HEK293 (cell line): ENCODE measurements at regions not wholly inside any gene's neighbourhood (a gene's known extent, or its start where the extent isn't known, plus 50 kb on each side); places are given as distances from the start of the nearest gene placed in this dataset.

Source experiments
- CTCF ChIA-PET: fragments of 350-600 bp; formaldehyde crosslinking; extraction: SDS; loops from one replicate; lab custom pipeline; 2021; ENCODE audit warnings: antibody characterized with exemption; lab: Yijun Ruan, JAX
- POLR2A ChIA-PET: fragments of 300-600 bp; formaldehyde crosslinking; extraction: SDS; loops from one replicate; lab custom pipeline; 2020; ENCODE audit warnings: antibody characterized with exemption, inconsistent platforms; lab: Yijun Ruan, JAX
- H3K27ac ChIP-seq: fragments of 200-500 bp; sonication (Bioruptor generic); 2 replicates; pipeline ENCODE4 v1.5.1; 2014; ENCODE audit warnings: low read depth, low read length, control low read depth, inconsistent platforms; ENCODE audit errors: extremely low read depth
- H3K36me3 ChIP-seq, 2 experiments: fragments of 200-500 bp in 1 of 2; sonication (Bioruptor generic) in 1 of 2; 1 replicate in 1 of 2; 2 replicates in 1 of 2; pipeline ENCODE4 v1.5.1; 2014 to 2017; ENCODE audit warnings: inconsistent platforms in 2 of 2, low read length in 2 of 2; ENCODE audit not compliant: control insufficient read depth in 2 of 2, insufficient read depth in 1 of 2
- H3K4me1 ChIP-seq: fragments of 200-500 bp; sonication (Bioruptor generic); 2 replicates; pipeline ENCODE4 v1.5.1; 2014; ENCODE audit warnings: mild to moderate bottlenecking, low read length, inconsistent platforms; ENCODE audit not compliant: control insufficient read depth, insufficient read depth
- H3K4me3 ChIP-seq: 2 replicates; pipeline ENCODE4 v1.5.1; 2011; ENCODE audit warnings: low read depth, mild to moderate bottlenecking, control low read depth, low read length, moderate library complexity
- H3K9me3 ChIP-seq: fragments of 200-500 bp; sonication (Bioruptor generic); 2 replicates; pipeline ENCODE4 v1.5.1; 2014; ENCODE audit warnings: low read depth, low read length, inconsistent platforms; ENCODE audit not compliant: control insufficient read depth, insufficient read depth
- BCL11B ChIP-seq: fragments of 450-650 bp; formaldehyde crosslinking; IDR thresholded peaks from 2 replicates; pipeline ENCODE4 v1.5.1; 2016; ENCODE audit warnings: low read depth, missing biosample characterization, missing genetic modification characterization
- KLF9 ChIP-seq: fragments of 450-650 bp; formaldehyde crosslinking; IDR thresholded peaks from 2 replicates; pipeline ENCODE4 v1.5.1; 2016; ENCODE audit warnings: missing biosample characterization, missing genetic modification characterization, low read depth
- ZNF10 ChIP-seq: fragments of 450-650 bp; formaldehyde crosslinking; IDR thresholded peaks from 2 replicates; pipeline ENCODE4 v1.5.1; 2017; ENCODE audit warnings: missing biosample characterization, missing genetic modification characterization
- ZNF155 ChIP-seq: fragments of 450-650 bp; formaldehyde crosslinking; IDR thresholded peaks from 2 replicates; pipeline ENCODE4 v1.5.1; 2016; ENCODE audit warnings: missing biosample characterization, missing genetic modification characterization
- ZNF2 ChIP-seq: fragments of 450-650 bp; formaldehyde crosslinking; IDR thresholded peaks from 2 replicates; pipeline ENCODE4 v1.5.1; 2016; ENCODE audit warnings: missing biosample characterization, missing genetic modification characterization
- ZNF223 ChIP-seq: fragments of 450-650 bp; formaldehyde crosslinking; IDR thresholded peaks from 2 replicates; pipeline ENCODE4 v1.5.1; 2016; ENCODE audit warnings: missing biosample characterization, missing genetic modification characterization
- ZNF239 ChIP-seq: fragments of 450-650 bp; formaldehyde crosslinking; IDR thresholded peaks from 2 replicates; pipeline ENCODE4 v1.5.1; 2016; ENCODE audit warnings: missing biosample characterization, missing genetic modification characterization
- ZNF292 ChIP-seq: fragments of 450-650 bp; formaldehyde crosslinking; IDR thresholded peaks from 2 replicates; pipeline ENCODE4 v1.5.1; 2016; ENCODE audit warnings: low read depth, missing biosample characterization, missing genetic modification characterization, borderline replicate concordance
- ZNF423 ChIP-seq: fragments of 450-650 bp; formaldehyde crosslinking; IDR thresholded peaks from 2 replicates; pipeline ENCODE4 v1.5.1; 2016; ENCODE audit warnings: missing biosample characterization, missing genetic modification characterization
- ZNF473 ChIP-seq: fragments of 450-650 bp; formaldehyde crosslinking; IDR thresholded peaks from 2 replicates; pipeline ENCODE4 v1.5.1; 2017; ENCODE audit warnings: missing biosample characterization, missing genetic modification characterization
- ZNF510 ChIP-seq: fragments of 450-650 bp; formaldehyde crosslinking; IDR thresholded peaks from 2 replicates; pipeline ENCODE4 v1.5.1; 2018; ENCODE audit warnings: mild to moderate bottlenecking, missing genetic modification characterization, missing biosample characterization; ENCODE audit not compliant: insufficient replicate concordance
- ZNF544 ChIP-seq: fragments of 450-650 bp; formaldehyde crosslinking; IDR thresholded peaks from 2 replicates; pipeline ENCODE4 v1.5.0; 2017; ENCODE audit warnings: missing biosample characterization, missing genetic modification characterization
- ZNF558 ChIP-seq: fragments of 450-650 bp; formaldehyde crosslinking; IDR thresholded peaks from 2 replicates; pipeline ENCODE4 v1.5.1; 2016; ENCODE audit warnings: missing biosample characterization, missing genetic modification characterization
- ZNF560 ChIP-seq: fragments of 450-650 bp; formaldehyde crosslinking; IDR thresholded peaks from 2 replicates; pipeline ENCODE4 v1.5.1; 2017; ENCODE audit warnings: missing biosample characterization, missing genetic modification characterization, borderline replicate concordance
- ZNF670 ChIP-seq: fragments of 450-650 bp; formaldehyde crosslinking; IDR thresholded peaks from 2 replicates; pipeline ENCODE4 v1.5.1; 2016; ENCODE audit warnings: missing biosample characterization, missing genetic modification characterization, low read depth
- ZNF707 ChIP-seq: fragments of 450-650 bp; formaldehyde crosslinking; IDR thresholded peaks from 2 replicates; pipeline ENCODE4 v1.5.1; 2016; ENCODE audit warnings: missing biosample characterization, missing genetic modification characterization
- ZNF776 ChIP-seq: fragments of 450-650 bp; formaldehyde crosslinking; IDR thresholded peaks from 2 replicates; pipeline ENCODE4 v1.5.0; 2017; ENCODE audit warnings: missing biosample characterization, missing genetic modification characterization, borderline replicate concordance
- ZNF785 ChIP-seq: fragments of 450-650 bp; formaldehyde crosslinking; IDR thresholded peaks from 2 replicates; pipeline ENCODE4 v1.5.1; 2016; ENCODE audit warnings: missing biosample characterization, missing genetic modification characterization
- ZNF792 ChIP-seq: fragments of 450-650 bp; formaldehyde crosslinking; IDR thresholded peaks from 2 replicates; pipeline ENCODE4 v1.5.1; 2016; ENCODE audit warnings: missing biosample characterization, missing genetic modification characterization
- TF ChIP-seq, protein P1 (sequence below): fragments of 450-650 bp; formaldehyde crosslinking; IDR thresholded peaks from 2 replicates; pipeline ENCODE4 v1.5.1; 2016; ENCODE audit warnings: missing biosample characterization, missing genetic modification characterization
- TF ChIP-seq, protein P2 (sequence below): fragments of 450-650 bp; formaldehyde crosslinking; IDR thresholded peaks from 2 replicates; pipeline ENCODE4 v1.5.1; 2016; ENCODE audit warnings: missing biosample characterization, missing genetic modification characterization
- TF ChIP-seq, protein P3 (sequence below): fragments of 450-650 bp; formaldehyde crosslinking; conservative IDR thresholded peaks from 2 replicates; pipeline ENCODE4 v1.5.1; 2016; ENCODE audit warnings: low read depth, missing biosample characterization, missing genetic modification characterization
- TF ChIP-seq, protein P4 (sequence below): fragments of 450-650 bp; formaldehyde crosslinking; IDR thresholded peaks from 2 replicates; pipeline ENCODE4 v1.5.1; 2016; ENCODE audit warnings: missing biosample characterization, missing genetic modification characterization
- TF ChIP-seq, protein P5 (sequence below): fragments of 450-650 bp; formaldehyde crosslinking; IDR thresholded peaks from 2 replicates; pipeline ENCODE4 v1.5.1; 2017; ENCODE audit warnings: missing biosample characterization, missing genetic modification characterization

DNA sequence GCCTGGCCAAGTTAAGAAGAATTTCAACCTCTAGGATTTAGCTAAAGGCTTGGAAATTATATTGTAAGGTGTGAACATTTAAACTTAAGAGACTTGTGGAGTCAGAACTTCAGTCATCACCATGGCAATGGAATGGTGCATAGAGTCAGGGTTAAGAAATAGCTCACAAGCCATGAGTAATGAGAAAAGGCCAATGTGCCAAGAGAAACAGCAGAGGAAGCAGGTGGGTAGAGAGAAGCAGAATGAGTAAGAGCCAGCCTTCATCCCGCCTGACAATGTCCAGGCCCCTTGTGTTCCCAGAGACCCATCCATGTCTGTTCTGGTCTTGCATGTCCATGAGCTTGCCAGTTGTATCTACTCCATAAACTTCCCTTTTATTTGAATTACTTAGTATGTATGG, 62.6 kb upstream of the TBX20 start:
- Histone ChIP-seq H3K4me3 (no peak overlapping the region), H3K27ac (no peak overlapping the region), H3K36me3 (no peaks in the 10 kb centered on the region), H3K9me3 (no peaks in the 10 kb centered on the region), H3K4me1 (no peaks in the 10 kb centered on the region)
- TF ChIP-seq ZNF785 (tag by site-specific recombination) (no peak), ZNF2 (tag by site-specific recombination) (no peak), ZNF10 (tag by site-specific recombination) (no peak), KLF9 (tag by site-specific recombination) (no peak), ZNF558 (tag by site-specific recombination) (no peak), ZNF792 (tag by site-specific recombination) (no peak), ZNF544 (tag by site-specific recombination) (no peak)
- TF ChIP-seq, protein P1, sequence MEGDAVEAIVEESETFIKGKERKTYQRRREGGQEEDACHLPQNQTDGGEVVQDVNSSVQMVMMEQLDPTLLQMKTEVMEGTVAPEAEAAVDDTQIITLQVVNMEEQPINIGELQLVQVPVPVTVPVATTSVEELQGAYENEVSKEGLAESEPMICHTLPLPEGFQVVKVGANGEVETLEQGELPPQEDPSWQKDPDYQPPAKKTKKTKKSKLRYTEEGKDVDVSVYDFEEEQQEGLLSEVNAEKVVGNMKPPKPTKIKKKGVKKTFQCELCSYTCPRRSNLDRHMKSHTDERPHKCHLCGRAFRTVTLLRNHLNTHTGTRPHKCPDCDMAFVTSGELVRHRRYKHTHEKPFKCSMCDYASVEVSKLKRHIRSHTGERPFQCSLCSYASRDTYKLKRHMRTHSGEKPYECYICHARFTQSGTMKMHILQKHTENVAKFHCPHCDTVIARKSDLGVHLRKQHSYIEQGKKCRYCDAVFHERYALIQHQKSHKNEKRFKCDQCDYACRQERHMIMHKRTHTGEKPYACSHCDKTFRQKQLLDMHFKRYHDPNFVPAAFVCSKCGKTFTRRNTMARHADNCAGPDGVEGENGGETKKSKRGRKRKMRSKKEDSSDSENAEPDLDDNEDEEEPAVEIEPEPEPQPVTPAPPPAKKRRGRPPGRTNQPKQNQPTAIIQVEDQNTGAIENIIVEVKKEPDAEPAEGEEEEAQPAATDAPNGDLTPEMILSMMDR (tag by site-specific recombination), result no peak
- TF ChIP-seq, protein P2, sequence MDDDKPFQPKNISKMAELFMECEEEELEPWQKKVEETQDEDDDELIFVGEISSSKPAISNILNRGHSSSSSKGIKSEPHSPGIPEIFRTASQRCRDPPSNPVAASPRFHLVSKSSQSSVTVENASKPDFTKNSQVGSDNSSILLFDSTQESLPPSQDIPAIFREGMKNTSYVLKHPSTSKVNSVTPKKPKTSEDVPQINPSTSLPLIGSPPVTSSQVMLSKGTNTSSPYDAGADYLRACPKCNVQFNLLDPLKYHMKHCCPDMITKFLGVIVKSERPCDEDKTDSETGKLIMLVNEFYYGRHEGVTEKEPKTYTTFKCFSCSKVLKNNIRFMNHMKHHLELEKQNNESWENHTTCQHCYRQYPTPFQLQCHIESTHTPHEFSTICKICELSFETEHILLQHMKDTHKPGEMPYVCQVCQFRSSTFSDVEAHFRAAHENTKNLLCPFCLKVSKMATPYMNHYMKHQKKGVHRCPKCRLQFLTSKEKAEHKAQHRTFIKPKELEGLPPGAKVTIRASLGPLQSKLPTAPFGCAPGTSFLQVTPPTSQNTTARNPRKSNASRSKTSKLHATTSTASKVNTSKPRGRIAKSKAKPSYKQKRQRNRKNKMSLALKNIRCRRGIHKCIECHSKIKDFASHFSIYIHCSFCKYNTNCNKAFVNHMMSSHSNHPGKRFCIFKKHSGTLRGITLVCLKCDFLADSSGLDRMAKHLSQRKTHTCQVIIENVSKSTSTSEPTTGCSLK (tag by site-specific recombination), result no peak
- POLR2A ChIA-PET, result no interaction called here
- CTCF ChIA-PET, result no interaction called here

DNA sequence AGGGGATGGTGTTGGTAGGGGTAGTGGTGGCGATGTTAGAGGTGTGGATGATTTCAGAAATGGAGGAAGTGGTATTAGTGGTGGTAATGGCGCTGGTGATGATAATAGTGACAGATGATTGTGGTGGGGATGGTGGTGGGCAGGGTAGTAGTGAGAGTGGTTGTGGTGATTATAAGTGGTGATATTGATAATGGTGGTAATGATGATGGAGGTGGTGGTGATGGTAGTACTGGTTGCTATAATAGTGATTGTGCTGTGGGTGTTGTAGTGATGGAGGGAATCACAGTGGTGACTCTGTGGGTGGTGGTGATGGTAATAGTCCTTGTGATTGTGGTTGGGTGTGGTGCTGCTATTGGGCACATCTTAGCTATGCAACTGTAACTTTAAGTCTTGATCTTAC, 61.6 kb upstream of the TBX20 start:
- H3K36me3 ChIP-seq, result no peaks in the 10 kb centered on the region
- ChIA-PET CTCF (no interaction called here), POLR2A (no interaction called here)
- TF ChIP-seq ZNF510 (tag by site-specific recombination) (no peak), ZNF239 (no peak), ZNF670 (tag by site-specific recombination) (no peak), ZNF423 (no peak), ZNF707 (tag by site-specific recombination) (no peak), BCL11B (tag by site-specific recombination) (no peak), ZNF155 (tag by site-specific recombination) (no peak), ZNF560 (tag by site-specific recombination) (no peak), ZNF223 (tag by site-specific recombination) (no peak), ZNF776 (tag by site-specific recombination) (no peak), ZNF292 (tag by site-specific recombination) (no peak), ZNF473 (tag by site-specific recombination) (no peak), ZNF2 (tag by site-specific recombination) (no peak)
- TF ChIP-seq, protein P3, sequence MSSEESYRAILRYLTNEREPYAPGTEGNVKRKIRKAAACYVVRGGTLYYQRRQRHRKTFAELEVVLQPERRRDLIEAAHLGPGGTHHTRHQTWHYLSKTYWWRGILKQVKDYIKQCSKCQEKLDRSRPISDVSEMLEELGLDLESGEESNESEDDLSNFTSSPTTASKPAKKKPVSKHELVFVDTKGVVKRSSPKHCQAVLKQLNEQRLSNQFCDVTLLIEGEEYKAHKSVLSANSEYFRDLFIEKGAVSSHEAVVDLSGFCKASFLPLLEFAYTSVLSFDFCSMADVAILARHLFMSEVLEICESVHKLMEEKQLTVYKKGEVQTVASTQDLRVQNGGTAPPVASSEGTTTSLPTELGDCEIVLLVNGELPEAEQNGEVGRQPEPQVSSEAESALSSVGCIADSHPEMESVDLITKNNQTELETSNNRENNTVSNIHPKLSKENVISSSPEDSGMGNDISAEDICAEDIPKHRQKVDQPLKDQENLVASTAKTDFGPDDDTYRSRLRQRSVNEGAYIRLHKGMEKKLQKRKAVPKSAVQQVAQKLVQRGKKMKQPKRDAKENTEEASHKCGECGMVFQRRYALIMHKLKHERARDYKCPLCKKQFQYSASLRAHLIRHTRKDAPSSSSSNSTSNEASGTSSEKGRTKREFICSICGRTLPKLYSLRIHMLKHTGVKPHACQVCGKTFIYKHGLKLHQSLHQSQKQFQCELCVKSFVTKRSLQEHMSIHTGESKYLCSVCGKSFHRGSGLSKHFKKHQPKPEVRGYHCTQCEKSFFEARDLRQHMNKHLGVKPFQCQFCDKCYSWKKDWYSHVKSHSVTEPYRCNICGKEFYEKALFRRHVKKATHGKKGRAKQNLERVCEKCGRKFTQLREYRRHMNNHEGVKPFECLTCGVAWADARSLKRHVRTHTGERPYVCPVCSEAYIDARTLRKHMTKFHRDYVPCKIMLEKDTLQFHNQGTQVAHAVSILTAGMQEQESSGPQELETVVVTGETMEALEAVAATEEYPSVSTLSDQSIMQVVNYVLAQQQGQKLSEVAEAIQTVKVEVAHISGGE, result no peak
- TF ChIP-seq, protein P4, sequence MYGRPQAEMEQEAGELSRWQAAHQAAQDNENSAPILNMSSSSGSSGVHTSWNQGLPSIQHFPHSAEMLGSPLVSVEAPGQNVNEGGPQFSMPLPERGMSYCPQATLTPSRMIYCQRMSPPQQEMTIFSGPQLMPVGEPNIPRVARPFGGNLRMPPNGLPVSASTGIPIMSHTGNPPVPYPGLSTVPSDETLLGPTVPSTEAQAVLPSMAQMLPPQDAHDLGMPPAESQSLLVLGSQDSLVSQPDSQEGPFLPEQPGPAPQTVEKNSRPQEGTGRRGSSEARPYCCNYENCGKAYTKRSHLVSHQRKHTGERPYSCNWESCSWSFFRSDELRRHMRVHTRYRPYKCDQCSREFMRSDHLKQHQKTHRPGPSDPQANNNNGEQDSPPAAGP (tag by site-specific recombination), result no peak
- TF ChIP-seq, protein P5, sequence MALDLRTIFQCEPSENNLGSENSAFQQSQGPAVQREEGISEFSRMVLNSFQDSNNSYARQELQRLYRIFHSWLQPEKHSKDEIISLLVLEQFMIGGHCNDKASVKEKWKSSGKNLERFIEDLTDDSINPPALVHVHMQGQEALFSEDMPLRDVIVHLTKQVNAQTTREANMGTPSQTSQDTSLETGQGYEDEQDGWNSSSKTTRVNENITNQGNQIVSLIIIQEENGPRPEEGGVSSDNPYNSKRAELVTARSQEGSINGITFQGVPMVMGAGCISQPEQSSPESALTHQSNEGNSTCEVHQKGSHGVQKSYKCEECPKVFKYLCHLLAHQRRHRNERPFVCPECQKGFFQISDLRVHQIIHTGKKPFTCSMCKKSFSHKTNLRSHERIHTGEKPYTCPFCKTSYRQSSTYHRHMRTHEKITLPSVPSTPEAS, result no peak

More for the DNA sequence above, 61.6 kb upstream of the TBX20 start:
- Histone ChIP-seq H3K4me3 (no peak overlapping the region), H3K27ac (no peak overlapping the region), H3K4me1 (no peaks in the 10 kb centered on the region), H3K9me3 (no peaks in the 10 kb centered on the region)
